ENCODE measurements at regions not wholly inside any gene's neighbourhood (a gene's known extent, or its start where the extent isn't known, plus 50 kb on each side); places are given as distances from the start of the nearest gene placed in this dataset.

DNA sequence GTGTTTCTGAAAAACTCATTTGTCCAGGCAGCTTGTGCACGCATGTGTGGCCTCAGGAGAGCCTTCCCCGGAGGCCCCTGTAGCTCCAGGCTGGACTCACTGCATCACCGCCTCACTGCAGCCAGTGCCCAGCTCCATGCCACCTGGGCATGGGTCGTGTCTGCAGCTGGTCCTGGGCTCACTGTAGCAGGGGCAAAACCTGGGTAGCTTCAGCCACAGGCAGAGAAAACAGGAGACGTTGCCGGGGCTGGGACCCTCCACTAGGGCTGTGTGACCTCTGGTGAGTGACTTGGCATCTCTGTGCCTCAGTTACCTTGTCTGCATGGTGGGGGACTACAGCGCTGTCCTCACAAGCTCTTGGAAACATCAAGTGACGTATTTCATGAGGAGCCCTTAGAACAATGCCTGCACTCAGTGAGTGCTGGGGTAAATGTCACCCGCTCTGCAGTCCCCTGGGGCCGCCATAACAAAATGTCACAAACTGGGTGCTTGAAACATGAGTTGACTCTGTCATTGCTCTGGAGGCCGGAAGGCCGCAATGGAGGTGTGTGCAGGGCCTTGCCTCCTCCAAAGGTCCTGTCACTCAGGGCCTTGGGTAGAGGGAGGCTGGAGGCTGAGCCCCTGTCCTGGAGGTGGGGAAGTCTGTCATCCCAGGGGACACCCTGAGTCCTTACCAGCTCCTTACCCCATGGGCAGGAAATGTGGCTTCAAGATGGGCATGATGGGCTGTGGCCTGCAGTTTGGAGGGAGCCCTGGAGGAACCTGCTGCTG, 488.7 kb downstream of the TBC1D22A start:
- TF ChIP-seq SIN3A (IDR thresholded peaks at IDR 0.05; ENCODE audit: low read depth) (no peak), TCF7L2 (IDR thresholded peaks at IDR 0.05; ENCODE audit: borderline replicate concordance, extremely low read depth, insufficient read depth, insufficient read length) (no peak), SP1 (IDR thresholded peaks at IDR 0.05; ENCODE audit: low read depth) (no peak), SRF (IDR thresholded peaks at IDR 0.05; ENCODE audit: low read depth) (no peak), EZH2phosphoT487 (IDR thresholded peaks at IDR 0.05; ENCODE audit: borderline replicate concordance) (no peak), JUND (IDR thresholded peaks at IDR 0.05) (no peak), YY1 (IDR thresholded peaks at IDR 0.05; ENCODE audit: extremely low read depth, insufficient replicate concordance, low read depth, low read length) (no peak), EZH2 (IDR thresholded peaks at IDR 0.05) (no peak), CEBPB (IDR thresholded peaks at IDR 0.05; ENCODE audit: low read depth) (no peak), CBX3 (IDR thresholded peaks at IDR 0.05; ENCODE audit: low read depth) (no peak), EGR1 (IDR thresholded peaks at IDR 0.05; ENCODE audit: low read depth) (no peak), FOSL1 (IDR thresholded peaks at IDR 0.05; ENCODE audit: low read depth) (no peak)
- TF ChIP-seq, protein P1, sequence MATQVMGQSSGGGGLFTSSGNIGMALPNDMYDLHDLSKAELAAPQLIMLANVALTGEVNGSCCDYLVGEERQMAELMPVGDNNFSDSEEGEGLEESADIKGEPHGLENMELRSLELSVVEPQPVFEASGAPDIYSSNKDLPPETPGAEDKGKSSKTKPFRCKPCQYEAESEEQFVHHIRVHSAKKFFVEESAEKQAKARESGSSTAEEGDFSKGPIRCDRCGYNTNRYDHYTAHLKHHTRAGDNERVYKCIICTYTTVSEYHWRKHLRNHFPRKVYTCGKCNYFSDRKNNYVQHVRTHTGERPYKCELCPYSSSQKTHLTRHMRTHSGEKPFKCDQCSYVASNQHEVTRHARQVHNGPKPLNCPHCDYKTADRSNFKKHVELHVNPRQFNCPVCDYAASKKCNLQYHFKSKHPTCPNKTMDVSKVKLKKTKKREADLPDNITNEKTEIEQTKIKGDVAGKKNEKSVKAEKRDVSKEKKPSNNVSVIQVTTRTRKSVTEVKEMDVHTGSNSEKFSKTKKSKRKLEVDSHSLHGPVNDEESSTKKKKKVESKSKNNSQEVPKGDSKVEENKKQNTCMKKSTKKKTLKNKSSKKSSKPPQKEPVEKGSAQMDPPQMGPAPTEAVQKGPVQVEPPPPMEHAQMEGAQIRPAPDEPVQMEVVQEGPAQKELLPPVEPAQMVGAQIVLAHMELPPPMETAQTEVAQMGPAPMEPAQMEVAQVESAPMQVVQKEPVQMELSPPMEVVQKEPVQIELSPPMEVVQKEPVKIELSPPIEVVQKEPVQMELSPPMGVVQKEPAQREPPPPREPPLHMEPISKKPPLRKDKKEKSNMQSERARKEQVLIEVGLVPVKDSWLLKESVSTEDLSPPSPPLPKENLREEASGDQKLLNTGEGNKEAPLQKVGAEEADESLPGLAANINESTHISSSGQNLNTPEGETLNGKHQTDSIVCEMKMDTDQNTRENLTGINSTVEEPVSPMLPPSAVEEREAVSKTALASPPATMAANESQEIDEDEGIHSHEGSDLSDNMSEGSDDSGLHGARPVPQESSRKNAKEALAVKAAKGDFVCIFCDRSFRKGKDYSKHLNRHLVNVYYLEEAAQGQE (IDR thresholded peaks at IDR 0.05; ENCODE audit: low read depth): no peak
- TF ChIP-seq, protein P2, sequence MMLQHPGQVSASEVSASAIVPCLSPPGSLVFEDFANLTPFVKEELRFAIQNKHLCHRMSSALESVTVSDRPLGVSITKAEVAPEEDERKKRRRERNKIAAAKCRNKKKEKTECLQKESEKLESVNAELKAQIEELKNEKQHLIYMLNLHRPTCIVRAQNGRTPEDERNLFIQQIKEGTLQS (IDR thresholded peaks at IDR 0.05): no peak
- TF ChIP-seq, protein P3, sequence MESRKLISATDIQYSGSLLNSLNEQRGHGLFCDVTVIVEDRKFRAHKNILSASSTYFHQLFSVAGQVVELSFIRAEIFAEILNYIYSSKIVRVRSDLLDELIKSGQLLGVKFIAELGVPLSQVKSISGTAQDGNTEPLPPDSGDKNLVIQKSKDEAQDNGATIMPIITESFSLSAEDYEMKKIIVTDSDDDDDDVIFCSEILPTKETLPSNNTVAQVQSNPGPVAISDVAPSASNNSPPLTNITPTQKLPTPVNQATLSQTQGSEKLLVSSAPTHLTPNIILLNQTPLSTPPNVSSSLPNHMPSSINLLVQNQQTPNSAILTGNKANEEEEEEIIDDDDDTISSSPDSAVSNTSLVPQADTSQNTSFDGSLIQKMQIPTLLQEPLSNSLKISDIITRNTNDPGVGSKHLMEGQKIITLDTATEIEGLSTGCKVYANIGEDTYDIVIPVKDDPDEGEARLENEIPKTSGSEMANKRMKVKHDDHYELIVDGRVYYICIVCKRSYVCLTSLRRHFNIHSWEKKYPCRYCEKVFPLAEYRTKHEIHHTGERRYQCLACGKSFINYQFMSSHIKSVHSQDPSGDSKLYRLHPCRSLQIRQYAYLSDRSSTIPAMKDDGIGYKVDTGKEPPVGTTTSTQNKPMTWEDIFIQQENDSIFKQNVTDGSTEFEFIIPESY (IDR thresholded peaks at IDR 0.05; ENCODE audit: extremely low read depth, insufficient replicate concordance, low read length): no peak
- TF ChIP-seq, protein P4, sequence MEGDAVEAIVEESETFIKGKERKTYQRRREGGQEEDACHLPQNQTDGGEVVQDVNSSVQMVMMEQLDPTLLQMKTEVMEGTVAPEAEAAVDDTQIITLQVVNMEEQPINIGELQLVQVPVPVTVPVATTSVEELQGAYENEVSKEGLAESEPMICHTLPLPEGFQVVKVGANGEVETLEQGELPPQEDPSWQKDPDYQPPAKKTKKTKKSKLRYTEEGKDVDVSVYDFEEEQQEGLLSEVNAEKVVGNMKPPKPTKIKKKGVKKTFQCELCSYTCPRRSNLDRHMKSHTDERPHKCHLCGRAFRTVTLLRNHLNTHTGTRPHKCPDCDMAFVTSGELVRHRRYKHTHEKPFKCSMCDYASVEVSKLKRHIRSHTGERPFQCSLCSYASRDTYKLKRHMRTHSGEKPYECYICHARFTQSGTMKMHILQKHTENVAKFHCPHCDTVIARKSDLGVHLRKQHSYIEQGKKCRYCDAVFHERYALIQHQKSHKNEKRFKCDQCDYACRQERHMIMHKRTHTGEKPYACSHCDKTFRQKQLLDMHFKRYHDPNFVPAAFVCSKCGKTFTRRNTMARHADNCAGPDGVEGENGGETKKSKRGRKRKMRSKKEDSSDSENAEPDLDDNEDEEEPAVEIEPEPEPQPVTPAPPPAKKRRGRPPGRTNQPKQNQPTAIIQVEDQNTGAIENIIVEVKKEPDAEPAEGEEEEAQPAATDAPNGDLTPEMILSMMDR (IDR thresholded peaks at IDR 0.05 in 2 of 3, conservative IDR thresholded peaks at IDR 0.05 in 1 of 3; ENCODE audit: borderline replicate concordance in 1 of 3, insufficient read depth in 1 of 3, low read depth in 2 of 3, low read length in 2 of 3): no peak
- H3K27me3 ChIP-seq (ENCODE audit: insufficient read depth, low read length): peaks cover 4% of the 10 kb centered on the region; the same call in 1 of the 2 replicates
- no peaks in the 10 kb centered on the region for H3K9me3 ChIP-seq (ENCODE audit: control insufficient read depth in 1 of 2, insufficient read depth in 1 of 2, low read depth in 1 of 2, low read length in 2 of 2)
- ChIA-PET POLR2A (no interaction called here), RAD21 (ENCODE audit: low non-redundant PET in 1 of 2, low total read pairs in 2 of 2, uncharacterized antibody in 2 of 2, unreplicated experiment in 2 of 2) (no interaction called here), CTCF (no interaction called here)
- ATAC-seq (no peak), DNase-seq (ENCODE audit: low read depth, low spot score) (no peak)
- no peaks in the 10 kb centered on the region for H3K9me2 ChIP-seq (ENCODE audit: insufficient read depth)
- no peak overlapping the region for H2AFZ ChIP-seq (ENCODE audit: low read depth, low read length, poor library complexity, severe bottlenecking)
- no peak overlapping the region for H3K4me2 ChIP-seq (ENCODE audit: low read length)
- H4K20me1 ChIP-seq (ENCODE audit: insufficient read depth): no peaks in the 10 kb centered on the region
- intact Hi-C loops (cut with micrococcal nuclease): no loop called here
- no peaks in the 10 kb centered on the region for H3K79me2 ChIP-seq (ENCODE audit: insufficient read depth, low read length)
- H3K4me1 ChIP-seq (ENCODE audit: control insufficient read depth in 1 of 2, insufficient read depth in 2 of 2, low read length in 2 of 2): peaks cover 0 to 9% of the 10 kb centered on the region in 2 experiments; a peak in 2 of 4 replicates
- H3K27ac ChIP-seq (ENCODE audit: low read depth, low read length): no peak overlapping the region
- H3K4me3 ChIP-seq (replicated peaks in 1 of 2; ENCODE audit: low read depth in 1 of 2, low read length in 2 of 2): no peak overlapping the region
- no TSS peak for BruUV-seq (replicated peaks)
- no peak overlapping the region for H3K9ac ChIP-seq (ENCODE audit: low read length)
- H3K36me3 ChIP-seq (ENCODE audit: control insufficient read depth in 1 of 2, insufficient read depth in 2 of 2, low read length in 2 of 2): no peaks in the 10 kb centered on the region
